Spleen (tissue), 11 donors: ENCODE measurements at regions not wholly inside any gene's neighbourhood (a gene's known extent, or its start where the extent isn't known, plus 50 kb on each side); places are given as distances from the start of the nearest gene placed in this dataset.

Experiments used
- DNase-seq: peaks from one replicate; pipeline ENCODE4 v3.0.0-alpha.2; 2020
- H3K27ac ChIP-seq, 8 donors: fragments of 200-600 bp; sonication (generic) in 7 of 8; 1 replicate in 4 of 8; 2 replicates in 4 of 8; pipeline versions ENCODE4 v1.5.0 to v1.8.0; 2016 to 2021; ENCODE audit warnings: inconsistent platforms in 4 of 8, mild to moderate bottlenecking in 4 of 8, moderate library complexity in 1 of 8
- H3K27me3 ChIP-seq, 7 donors: fragments of 200-600 bp; sonication (generic) in 6 of 7; replicated peaks in 1 of 7; 1 replicate in 4 of 7; 2 replicates in 3 of 7; pipeline versions ENCODE4 v1.5.0 to v1.8.0; 2016 to 2021; ENCODE audit warnings: inconsistent platforms in 3 of 7, mild to moderate bottlenecking in 1 of 7
- H3K36me3 ChIP-seq, 6 donors: fragments of 200-600 bp; sonication (generic) in 5 of 6; 1 replicate in 4 of 6; 2 replicates in 2 of 6; pipeline versions ENCODE4 v1.5.0 to v1.8.0; 2016 to 2021; ENCODE audit warnings: inconsistent platforms in 2 of 6
- H3K4me1 ChIP-seq, 6 donors: fragments of 200-600 bp; sonication (generic) in 5 of 6; 1 replicate in 3 of 6; 2 replicates in 3 of 6; pipeline versions ENCODE4 v1.5.0 to v1.8.0; 2016 to 2021; ENCODE audit warnings: inconsistent platforms in 3 of 6
- H3K4me3 ChIP-seq, 8 donors: fragments of 200-600 bp; sonication (generic) in 7 of 8; 1 replicate in 4 of 8; 2 replicates in 4 of 8; pipeline versions ENCODE4 v1.5.0 to v1.8.0; 2016 to 2021; ENCODE audit warnings: inconsistent platforms in 4 of 8, mild to moderate bottlenecking in 4 of 8, moderate library complexity in 2 of 8
- H3K9me3 ChIP-seq, 8 donors: fragments of 200-600 bp; sonication (generic) in 7 of 8; 1 replicate in 4 of 8; 2 replicates in 4 of 8; pipeline versions ENCODE4 v1.5.0 to v1.8.0; 2016 to 2021; ENCODE audit warnings: inconsistent platforms in 4 of 8
- CTCF ChIP-seq, 11 experiments: fragments of 200-600 bp in 7 of 11; fragments of 450-650 bp in 4 of 11; sonication (generic) in 4 of 11; IDR thresholded peaks in 8 of 11; conservative IDR thresholded peaks in 3 of 11; 1 replicate in 7 of 11; 2 replicates in 4 of 11; pipeline versions ENCODE4 v1.4.0 to v1.8.0; 2016 to 2021; ENCODE audit warnings: antibody characterized with exemption in 11 of 11, inconsistent platforms in 4 of 11, mild to moderate bottlenecking in 1 of 11
- POLR2A ChIP-seq, 3 donors: fragments of 450-650 bp; IDR thresholded peaks; one replicate each; pipeline ENCODE4 v1.5.1; 2017; ENCODE audit warnings: antibody characterized with exemption in 3 of 3, mild to moderate bottlenecking in 1 of 3
- POLR2AphosphoS5 ChIP-seq, 3 donors: sonication (generic); formaldehyde crosslinking; IDR thresholded peaks; one replicate each; pipeline ENCODE4 v1.5.1; 2017; ENCODE audit warnings: antibody characterized with exemption in 3 of 3
- WGBS, 5 donors: extraction: QIAGEN DNeasy Blood & Tissue Kit in 3 of 5; methylation state at CpG; one replicate each; pipeline versions ENCODE4 v1.1.5 to v1.1.7; 2013 to 2018; 5-methylcytosine and 5-hydroxymethylcytosine counted together
- intact Hi-C: fragments of 100-400 bp; cut with DNase I; formaldehyde crosslinking; loops from one replicate; pipeline ENCODE4 v1.15.0; 2023; ENCODE audit warnings: low total_unique reads
- donor health status: healthy with polysubstance abuse.
- donor health status: DM: no; HTN: no; CAD: no; lungs with moderate emphysema.
- donor health status: DM: no; HTN: no; CAD: no.
- donor health status: Bipolar disorder and iron deficiency.
- donor health status: healthy.
- donor health status: DM: no; HTN: no; CAD: no.
- donor health status: DM: yes; HTN: yes; CAD: no.

DNA sequence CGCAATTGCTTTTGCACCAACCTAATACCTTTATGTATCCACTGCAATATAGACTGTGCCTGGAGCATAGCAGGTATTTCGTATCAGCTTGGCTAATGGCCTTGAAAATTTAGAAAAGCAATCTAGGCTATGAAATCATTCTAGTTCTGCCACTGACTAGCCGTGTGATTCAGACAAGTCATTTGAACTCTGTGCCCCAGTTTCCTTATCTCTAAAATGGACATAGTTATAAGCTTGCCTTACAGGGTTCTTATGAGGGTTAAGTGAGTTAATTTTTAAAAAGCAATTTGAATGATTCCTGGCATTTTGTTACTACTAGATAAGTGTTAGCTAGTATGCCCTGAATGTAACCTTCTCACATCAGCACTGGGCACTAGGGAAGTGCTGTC lies 80.5 kb upstream of the PUM3 start:
- no peak for DNase-seq
- H3K4me1 ChIP-seq = no peaks in the 10 kb centered on the region
- no peak overlapping the region for H3K4me3 ChIP-seq
- 69 to 89% (median 82%) methylated on average over 3 of the region's 3 CpGs for WGBS, 5 donors
- no peaks in the 10 kb centered on the region for H3K36me3 ChIP-seq
- H3K27ac ChIP-seq = no peak overlapping the region
- H3K9me3 ChIP-seq = peaks cover 0 to 12% (median 0%) of the 10 kb centered on the region in 8 donors
- H3K27me3 ChIP-seq = peaks cover 0 to 11% (median 0%) of the 10 kb centered on the region in 7 donors
- TF ChIP-seq POLR2AphosphoS5 (IDR thresholded peaks at IDR 0.05) = no peak
- no peak for TF ChIP-seq POLR2A (IDR thresholded peaks at IDR 0.05)
- TF ChIP-seq CTCF (IDR thresholded peaks at IDR 0.05 in 8 of 11, conservative IDR thresholded peaks at IDR 0.05 in 3 of 11) = no peak
- intact Hi-C loops = no loop called here

DNA sequence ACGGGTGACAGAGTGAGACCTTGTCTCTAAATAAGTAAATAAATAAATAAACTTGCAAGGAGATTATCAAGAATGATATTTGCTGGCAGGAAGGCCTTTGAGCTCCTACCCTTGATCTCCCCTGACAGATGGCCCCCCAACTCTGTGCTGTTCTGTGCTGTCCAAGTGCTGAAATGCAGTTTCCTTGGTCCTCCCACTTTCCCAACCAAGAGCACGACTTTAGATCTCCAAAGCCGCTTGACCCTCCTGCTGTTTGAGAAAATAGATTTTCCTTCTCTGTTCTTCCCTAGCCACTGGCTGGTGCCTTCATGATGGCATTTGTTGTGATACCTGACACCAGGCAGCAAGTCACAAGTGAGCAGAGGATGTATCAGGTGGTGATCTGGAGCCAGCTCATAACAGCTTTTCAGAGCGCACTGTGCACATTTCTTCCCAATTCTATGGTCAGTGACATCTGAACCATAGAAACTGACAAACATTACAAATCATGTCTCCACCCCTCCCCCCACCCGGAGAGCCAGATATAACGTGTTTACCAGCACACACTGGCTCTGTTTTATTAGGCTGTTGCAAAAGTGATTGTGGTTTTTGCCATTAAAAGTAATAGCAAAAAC lies 80.0 kb upstream of the PUM3 start:
- Histone ChIP-seq H3K27me3 (peaks cover 0 to 11% (median 0%) of the 10 kb centered on the region in 7 donors), H3K4me1 (no peaks in the 10 kb centered on the region), H3K9me3 (peaks cover 0 to 12% (median 0%) of the 10 kb centered on the region in 8 donors), H3K36me3 (no peaks in the 10 kb centered on the region), H3K4me3 (no peak overlapping the region), H3K27ac (no peak overlapping the region)
- TF ChIP-seq CTCF (IDR thresholded peaks at IDR 0.05 in 8 of 11, conservative IDR thresholded peaks at IDR 0.05 in 3 of 11) = no peak
- intact Hi-C loops = no loop called here
- 65 to 75% (median 70%) methylated on average over 6 of the region's 6 CpGs for WGBS, 5 donors
- DNase-seq = no peak

DNA sequence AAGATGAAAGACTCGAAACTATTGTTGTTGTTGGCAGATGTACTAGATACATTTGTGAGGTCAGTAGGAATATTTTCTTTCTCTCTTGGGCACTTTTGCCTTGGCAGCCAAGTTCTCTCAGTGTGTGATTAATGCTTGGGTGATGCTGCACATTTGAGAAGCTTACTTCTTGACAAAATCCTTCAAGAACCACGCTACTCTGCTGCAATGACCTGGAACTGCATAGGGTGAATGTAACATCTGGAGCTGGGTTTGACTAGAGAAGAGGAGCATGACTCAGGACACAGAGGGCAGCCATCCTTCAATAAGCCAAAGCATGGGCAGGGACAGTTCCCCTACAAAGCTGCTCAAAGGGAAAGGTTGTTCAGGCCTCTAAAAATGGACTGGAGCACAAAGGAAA lies 75.5 kb upstream of the PUM3 start:
- H3K27ac ChIP-seq = no peak overlapping the region
- intact Hi-C loops = no loop called here
- H3K4me3 ChIP-seq = no peak overlapping the region
- no peak for TF ChIP-seq CTCF (IDR thresholded peaks at IDR 0.05 in 8 of 11, conservative IDR thresholded peaks at IDR 0.05 in 3 of 11)
- TF ChIP-seq POLR2A (IDR thresholded peaks at IDR 0.05) = no peak
- TF ChIP-seq POLR2AphosphoS5 (IDR thresholded peaks at IDR 0.05) = no peak
- no peaks in the 10 kb centered on the region for H3K9me3 ChIP-seq
- no peaks in the 10 kb centered on the region for H3K36me3 ChIP-seq
- WGBS, 5 donors = 71 to 84% (median 79%) methylated on average over 2 of the region's 2 CpGs
- DNase-seq = no peak
- H3K27me3 ChIP-seq = peaks cover 0 to 11% (median 0%) of the 10 kb centered on the region in 7 donors
- H3K4me1 ChIP-seq = no peaks in the 10 kb centered on the region

DNA sequence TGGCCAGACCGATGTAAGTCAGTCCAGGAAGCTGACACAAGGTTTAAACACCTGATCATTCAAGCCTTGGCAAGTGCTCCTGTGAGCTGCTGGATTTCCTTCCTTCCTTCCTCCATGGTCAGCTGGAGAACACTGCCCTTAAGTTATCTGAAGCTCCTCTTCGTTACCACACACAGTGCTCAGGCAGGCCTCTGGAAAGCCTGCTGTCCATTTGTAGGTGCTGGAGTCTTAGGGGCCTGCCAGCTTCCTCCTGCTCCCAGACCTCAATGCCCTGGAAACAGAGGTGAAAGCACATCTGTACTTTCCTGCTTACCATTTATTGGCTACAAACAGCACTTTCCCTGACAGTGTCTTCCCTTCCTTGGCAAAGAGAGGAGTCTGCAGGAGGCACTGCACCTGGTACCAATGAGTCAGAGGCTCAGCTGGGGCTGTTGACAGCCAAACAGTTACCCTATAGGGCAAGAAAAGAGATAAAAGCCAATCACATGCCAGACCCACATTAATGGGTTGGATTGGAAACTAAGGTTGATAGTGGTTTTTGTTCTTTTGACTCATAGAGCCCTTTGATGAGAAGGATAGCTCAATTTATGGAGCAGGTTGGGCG lies 72.6 kb upstream of the PUM3 start:
- Histone ChIP-seq H3K4me1 (no peaks in the 10 kb centered on the region), H3K27ac (no peak overlapping the region), H3K27me3 (no peaks in the 10 kb centered on the region), H3K9me3 (no peaks in the 10 kb centered on the region), H3K4me3 (no peak overlapping the region), H3K36me3 (no peaks in the 10 kb centered on the region)
- no peak for DNase-seq
- no peak for TF ChIP-seq POLR2A (IDR thresholded peaks at IDR 0.05)
- intact Hi-C loops = no loop called here
- 60 to 71% (median 63%) methylated on average over 3 of the region's 3 CpGs for WGBS, 5 donors
